ENCODE measurements at regions not wholly inside any gene's neighbourhood (a gene's known extent, or its start where the extent isn't known, plus 50 kb on each side); places are given as distances from the start of the nearest gene placed in this dataset.

- DNase-seq (ENCODE audit: low read depth): no peak
- TF ChIP-seq CTCF (conservative IDR thresholded peaks at IDR 0.05; ENCODE audit: low read length): no peak
- H3K4me3 ChIP-seq (ENCODE audit: low read length): no peak overlapping the region
Observed at GRCh38 chr2:18643326-18644114, 54.2 kb upstream of the NT5C1B start.

GRCh38 chr2:18641823-18642222 is 52.5 kb upstream of the NT5C1B start:
- DNase-seq (ENCODE audit: low read depth): no peak
- no peak overlapping the region for H3K4me3 ChIP-seq (ENCODE audit: low read length)
- no peak for TF ChIP-seq CTCF (conservative IDR thresholded peaks at IDR 0.05; ENCODE audit: low read length)

DNA sequence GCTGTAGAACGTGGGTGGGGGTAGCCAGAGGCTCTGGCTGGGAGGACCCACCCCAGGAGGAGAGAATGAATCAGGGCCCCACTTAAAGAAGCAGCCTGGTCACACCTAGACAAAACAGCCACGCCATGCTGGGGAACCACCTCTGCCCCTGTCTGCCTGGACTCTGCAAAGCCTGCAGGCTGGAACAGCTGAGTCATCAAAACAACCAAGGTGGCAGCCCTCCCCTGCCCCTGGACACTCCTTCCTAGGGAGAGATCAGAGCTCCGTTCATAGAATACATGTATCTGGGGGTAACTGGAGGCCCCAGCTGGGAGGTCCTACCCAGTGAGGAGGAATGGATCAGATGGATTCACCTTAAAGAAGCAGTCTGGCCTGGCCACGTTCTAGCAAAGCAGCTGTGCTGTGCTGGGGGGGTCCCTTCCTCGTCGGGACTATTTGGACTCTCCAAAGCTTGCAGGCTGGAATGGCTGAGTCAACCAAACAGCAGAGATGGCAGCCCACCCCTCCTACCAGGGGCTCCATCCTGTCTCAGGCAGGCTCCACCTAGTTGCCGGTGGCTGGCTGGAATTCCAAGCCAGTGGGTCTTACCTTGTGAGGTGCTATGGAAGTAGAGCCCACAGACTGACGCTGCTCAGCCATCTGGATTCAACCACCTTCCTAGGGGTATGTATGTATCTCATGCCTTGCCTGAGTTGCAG is 50.5 kb upstream of the NT5C1B start:
- DNase-seq (ENCODE audit: low read depth): no peak
- TF ChIP-seq CTCF (conservative IDR thresholded peaks at IDR 0.05; ENCODE audit: low read length): no peak
- no peak overlapping the region for H3K4me3 ChIP-seq (ENCODE audit: low read length)
